NCI-H510A treated with DMSO at 0.1 percent for 48 hours (cell line): ENCODE measurements at regions not wholly inside any gene's neighbourhood (a gene's known extent, or its start where the extent isn't known, plus 50 kb on each side); places are given as distances from the start of the nearest gene placed in this dataset.

Experiments
- DNase-seq: peaks from one replicate; lab custom pipeline; 2025; lab: John Stamatoyannopoulos, UW

DNA sequence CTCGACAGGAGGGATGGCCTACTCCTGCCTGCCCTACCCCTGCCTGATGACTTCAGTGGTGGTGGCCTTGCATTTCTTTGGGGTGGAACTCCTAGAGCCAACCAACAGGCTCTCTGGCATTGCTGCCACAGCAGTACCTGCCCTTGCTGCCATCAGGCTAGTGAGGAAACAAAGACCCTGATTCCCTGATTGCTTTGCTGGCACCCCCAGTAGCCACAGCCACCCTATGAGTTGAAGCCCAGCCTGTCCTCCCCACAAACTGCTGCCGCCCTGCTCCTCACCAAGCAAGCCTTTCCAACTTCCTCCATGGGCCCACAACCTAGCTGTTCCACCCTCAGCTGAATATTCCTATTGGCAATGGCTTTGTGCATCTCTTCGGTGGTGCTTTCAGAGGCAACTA lies 52.5 kb upstream of the KHDRBS2 start:
- DNase-seq: no peak
